Breast epithelium (tissue), 3 donors: ENCODE measurements at regions not wholly inside any gene's neighbourhood (a gene's known extent, or its start where the extent isn't known, plus 50 kb on each side); places are given as distances from the start of the nearest gene placed in this dataset.

ENCODE experiments used
- POLR2A ChIP-seq: fragments of 450-650 bp; IDR thresholded peaks from one replicate; pipeline ENCODE4 v1.6.1; 2016; ENCODE audit warnings: antibody characterized with exemption, mild to moderate bottlenecking, moderate library complexity
- POLR2AphosphoS5 ChIP-seq, 3 donors: sonication (generic); formaldehyde crosslinking; IDR thresholded peaks; one replicate each; pipeline ENCODE4 v1.6.1; 2017; ENCODE audit warnings: antibody characterized with exemption in 3 of 3

GRCh38 chr16:55991843-55992242 lies 116.7 kb upstream of the CES5A start:
- TF ChIP-seq POLR2AphosphoS5 (IDR thresholded peaks at IDR 0.05): no peak
- no peak for TF ChIP-seq POLR2A
